Adrenal gland (tissue), 5 donors: ENCODE measurements at regions not wholly inside any gene's neighbourhood (a gene's known extent, or its start where the extent isn't known, plus 50 kb on each side); places are given as distances from the start of the nearest gene placed in this dataset.

Source experiments
- POLR2A ChIP-seq, 2 donors: fragments of 450-650 bp; IDR thresholded peaks; one replicate each; pipeline ENCODE4 v1.6.1; 2017; ENCODE audit warnings: antibody characterized with exemption in 2 of 2, mild to moderate bottlenecking in 2 of 2, moderate library complexity in 1 of 2
- TF ChIP-seq, protein P1 (sequence below), 6 experiments: fragments of 450-650 bp in 4 of 6; fragments of 200-600 bp in 2 of 6; sonication (generic) in 1 of 6; IDR thresholded peaks; 1 replicate in 5 of 6; 2 replicates in 1 of 6; pipeline versions ENCODE4 v1.5.1 to v1.8.0; 2016 to 2021; ENCODE audit warnings: antibody characterized with exemption in 6 of 6, mild to moderate bottlenecking in 2 of 6, moderate library complexity in 1 of 6
- donor health status: DM: no; HTN: no; CAD: no.

GRCh38 chr6:62903266-62903665 lies 308.0 kb upstream of the FKBP1C start:
- TF ChIP-seq POLR2A (IDR thresholded peaks at IDR 0.05): no peak
- TF ChIP-seq, protein P1, sequence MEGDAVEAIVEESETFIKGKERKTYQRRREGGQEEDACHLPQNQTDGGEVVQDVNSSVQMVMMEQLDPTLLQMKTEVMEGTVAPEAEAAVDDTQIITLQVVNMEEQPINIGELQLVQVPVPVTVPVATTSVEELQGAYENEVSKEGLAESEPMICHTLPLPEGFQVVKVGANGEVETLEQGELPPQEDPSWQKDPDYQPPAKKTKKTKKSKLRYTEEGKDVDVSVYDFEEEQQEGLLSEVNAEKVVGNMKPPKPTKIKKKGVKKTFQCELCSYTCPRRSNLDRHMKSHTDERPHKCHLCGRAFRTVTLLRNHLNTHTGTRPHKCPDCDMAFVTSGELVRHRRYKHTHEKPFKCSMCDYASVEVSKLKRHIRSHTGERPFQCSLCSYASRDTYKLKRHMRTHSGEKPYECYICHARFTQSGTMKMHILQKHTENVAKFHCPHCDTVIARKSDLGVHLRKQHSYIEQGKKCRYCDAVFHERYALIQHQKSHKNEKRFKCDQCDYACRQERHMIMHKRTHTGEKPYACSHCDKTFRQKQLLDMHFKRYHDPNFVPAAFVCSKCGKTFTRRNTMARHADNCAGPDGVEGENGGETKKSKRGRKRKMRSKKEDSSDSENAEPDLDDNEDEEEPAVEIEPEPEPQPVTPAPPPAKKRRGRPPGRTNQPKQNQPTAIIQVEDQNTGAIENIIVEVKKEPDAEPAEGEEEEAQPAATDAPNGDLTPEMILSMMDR (IDR thresholded peaks at IDR 0.05): no peak
